ENCODE measurements at regions not wholly inside any gene's neighbourhood (a gene's known extent, or its start where the extent isn't known, plus 50 kb on each side); places are given as distances from the start of the nearest gene placed in this dataset.

GRCh38 chr2:7977981-7978380 lies 703.9 kb upstream of the ID2 start:
- Mint-ChIP-seq H3K27ac (no peak overlapping the region), H3K27me3 (peaks cover 4% of the 10 kb centered on the region), H3K4me1 (ENCODE audit: unreplicated experiment) (peaks cover 6% of the 10 kb centered on the region), H3K9me3 (peaks cover 4% of the 10 kb centered on the region), H3K4me3 (no peak overlapping the region), H3K36me3 (peaks cover 5% of the 10 kb centered on the region)
- TF ChIP-seq CTCF (conservative IDR thresholded peaks at IDR 0.05): no peak
- no peak for DNase-seq (ENCODE audit: extremely low spot score, unreplicated experiment)

GRCh38 chr2:7982054-7982453 lies 699.8 kb upstream of the ID2 start:
- H3K36me3 Mint-ChIP-seq: peaks cover 5% of the 10 kb centered on the region
- TF ChIP-seq CTCF (conservative IDR thresholded peaks at IDR 0.05): no peak
- no peak overlapping the region for H3K27ac Mint-ChIP-seq
- no peak overlapping the region for H3K4me3 Mint-ChIP-seq
- no peak for DNase-seq (ENCODE audit: extremely low spot score, unreplicated experiment)
- H3K9me3 Mint-ChIP-seq: peaks cover 7% of the 10 kb centered on the region
- H3K27me3 Mint-ChIP-seq: no peaks in the 10 kb centered on the region
- H3K4me1 Mint-ChIP-seq (ENCODE audit: unreplicated experiment): peaks cover 6% of the 10 kb centered on the region

GRCh38 chr2:7983451-7983850 lies 698.4 kb upstream of the ID2 start:
- H3K4me1 Mint-ChIP-seq (ENCODE audit: unreplicated experiment): peaks cover 8% of the 10 kb centered on the region
- DNase-seq (ENCODE audit: extremely low spot score, unreplicated experiment): no peak
- no peak for TF ChIP-seq CTCF (conservative IDR thresholded peaks at IDR 0.05)
- H3K36me3 Mint-ChIP-seq: peaks cover 5% of the 10 kb centered on the region
- H3K4me3 Mint-ChIP-seq: no peak overlapping the region
- H3K27me3 Mint-ChIP-seq: no peaks in the 10 kb centered on the region
- no peak overlapping the region for H3K27ac Mint-ChIP-seq
- peaks cover 15% of the 10 kb centered on the region for H3K9me3 Mint-ChIP-seq

- H3K27me3 Mint-ChIP-seq: no peaks in the 10 kb centered on the region
- no peak overlapping the region for H3K4me3 Mint-ChIP-seq
- H3K27ac Mint-ChIP-seq: no peak overlapping the region
- H3K4me1 Mint-ChIP-seq (ENCODE audit: unreplicated experiment): peaks cover 8% of the 10 kb centered on the region
- peaks cover 15% of the 10 kb centered on the region for H3K9me3 Mint-ChIP-seq
- no peak for TF ChIP-seq CTCF (conservative IDR thresholded peaks at IDR 0.05)
- H3K36me3 Mint-ChIP-seq: peaks cover 5% of the 10 kb centered on the region
- DNase-seq (ENCODE audit: extremely low spot score, unreplicated experiment): no peak
These were observed 697.9 kb upstream of the ID2 start for GRCh38 chr2:7983912-7984311.

- TF ChIP-seq CTCF (conservative IDR thresholded peaks at IDR 0.05): no peak
- Mint-ChIP-seq H3K27ac (no peak overlapping the region), H3K27me3 (no peaks in the 10 kb centered on the region), H3K36me3 (peaks cover 5% of the 10 kb centered on the region), H3K4me1 (ENCODE audit: unreplicated experiment) (peaks cover 8% of the 10 kb centered on the region), H3K4me3 (no peak overlapping the region), H3K9me3 (peaks cover 15% of the 10 kb centered on the region)
- no peak for DNase-seq (ENCODE audit: extremely low spot score, unreplicated experiment)
These were observed 697.0 kb upstream of the ID2 start for GRCh38 chr2:7984693-7985353.

GRCh38 chr2:7986431-7986830 lies 695.4 kb upstream of the ID2 start:
- H3K4me1 Mint-ChIP-seq (ENCODE audit: unreplicated experiment): peaks cover 13% of the 10 kb centered on the region
- no peaks in the 10 kb centered on the region for H3K27me3 Mint-ChIP-seq
- no peak overlapping the region for H3K4me3 Mint-ChIP-seq
- TF ChIP-seq CTCF (conservative IDR thresholded peaks at IDR 0.05): no peak
- peaks cover 5% of the 10 kb centered on the region for H3K36me3 Mint-ChIP-seq
- no peak overlapping the region for H3K27ac Mint-ChIP-seq
- peaks cover 15% of the 10 kb centered on the region for H3K9me3 Mint-ChIP-seq
- DNase-seq (ENCODE audit: extremely low spot score, unreplicated experiment): no peak

Measured in type B pancreatic cell (in vitro differentiated cells).